ENCODE measurements at regions not wholly inside any gene's neighbourhood (a gene's known extent, or its start where the extent isn't known, plus 50 kb on each side); places are given as distances from the start of the nearest gene placed in this dataset.

GRCh38 chr4:58205446-58206235 lies 1095.5 kb upstream of the IGFBP7 start:
- DNase-seq (ENCODE audit: low spot score) = no peak

DNA sequence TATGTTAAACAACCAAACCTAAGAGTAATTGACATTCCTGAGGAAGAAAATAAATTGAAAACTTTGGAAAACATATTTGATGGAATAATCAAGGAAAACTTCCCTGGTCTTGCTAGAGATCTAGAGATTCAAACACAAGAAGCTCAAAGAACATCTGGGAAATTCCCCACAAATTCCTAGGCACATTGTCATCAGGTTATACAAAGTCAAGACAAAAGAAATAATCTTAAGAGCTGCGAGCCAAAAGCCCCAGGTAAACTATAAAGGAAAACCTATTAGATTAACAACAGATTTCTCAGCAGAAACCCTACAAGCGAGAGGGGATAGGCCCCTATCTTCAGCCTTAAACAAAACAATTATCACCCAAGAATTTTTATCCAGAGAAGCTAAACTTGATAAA lies 1082.0 kb upstream of the IGFBP7 start:
- DNase-seq (ENCODE audit: low spot score) = no peak

DNA sequence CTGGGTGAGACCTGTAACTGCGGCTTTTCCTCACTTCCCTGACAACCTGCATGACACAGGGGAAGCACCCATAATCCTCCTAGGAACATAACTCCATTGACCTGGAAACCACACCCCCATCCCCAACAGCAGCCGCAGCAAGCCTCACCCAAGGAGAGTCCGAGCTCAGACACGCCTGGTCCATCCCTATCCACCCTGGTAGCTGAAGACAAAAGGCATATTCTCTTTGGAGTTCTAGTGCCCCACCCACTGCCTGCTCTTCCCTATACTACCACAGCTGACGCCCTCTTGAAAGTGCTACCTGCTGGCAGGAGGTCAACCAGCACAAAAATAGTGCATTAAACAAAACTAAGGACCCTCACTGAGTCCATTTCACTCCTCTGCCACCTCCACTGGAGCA lies 1080.9 kb upstream of the IGFBP7 start:
- no peak for DNase-seq (ENCODE audit: low spot score)

DNA sequence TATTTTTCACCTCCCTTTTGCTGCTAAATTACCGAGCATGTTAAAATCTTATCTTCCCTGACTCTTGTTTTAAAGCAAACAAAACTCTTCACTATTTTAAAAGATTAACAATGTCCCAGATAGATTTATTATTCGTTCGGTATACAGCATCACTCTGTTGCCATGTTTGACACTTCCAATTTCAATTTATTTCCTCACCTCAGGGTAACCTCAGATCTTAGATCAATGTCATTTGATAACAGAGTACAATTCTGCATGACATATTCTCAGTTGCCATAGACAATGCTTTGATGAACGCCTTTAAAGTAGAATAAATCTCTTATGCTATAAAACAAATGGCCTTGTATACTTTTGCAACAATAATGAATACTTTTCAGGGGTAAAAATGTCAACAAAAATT lies 1078.1 kb upstream of the IGFBP7 start:
- DNase-seq (ENCODE audit: low spot score) = no peak

DNA sequence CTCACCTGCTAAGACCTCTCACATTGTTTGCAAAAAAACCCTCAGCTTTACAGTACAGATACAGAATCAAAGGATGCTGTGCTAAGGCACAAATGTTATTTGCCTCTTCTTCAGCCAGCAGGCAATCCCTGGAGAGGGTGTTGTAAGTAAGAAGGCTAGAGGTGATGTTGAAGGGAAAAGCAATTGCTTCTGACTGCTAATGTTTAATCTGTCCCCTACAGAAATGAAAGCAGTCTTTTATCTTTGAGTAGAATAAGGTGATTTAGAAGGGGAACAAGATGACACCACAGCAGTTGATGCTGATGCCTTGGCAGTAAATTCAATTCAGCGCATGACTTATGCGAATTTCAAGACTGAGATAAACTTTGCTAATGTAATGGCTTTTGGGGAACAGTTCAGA lies 1064.8 kb upstream of the IGFBP7 start:
- no peak for DNase-seq (ENCODE audit: low spot score)

DNA sequence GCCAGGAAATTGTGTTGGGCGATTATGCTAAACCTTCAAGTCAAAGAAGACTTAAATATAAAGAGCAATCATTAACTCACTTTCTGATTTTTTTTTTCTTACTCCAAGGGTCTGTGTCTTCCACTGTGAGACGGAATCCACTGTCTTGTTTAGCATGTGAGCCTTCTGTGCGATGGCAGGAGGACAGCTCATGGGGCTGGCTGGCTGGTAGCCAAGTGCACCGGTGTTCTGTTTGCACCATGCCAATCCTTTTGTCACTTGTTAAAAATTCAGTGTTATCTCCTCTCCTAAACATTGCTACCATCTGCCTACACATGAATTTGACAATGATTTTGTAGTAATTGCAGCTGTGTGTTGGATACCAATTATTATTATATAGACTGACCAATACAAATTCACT lies 1056.3 kb upstream of the IGFBP7 start:
- no peak for DNase-seq (ENCODE audit: low spot score)

DNA sequence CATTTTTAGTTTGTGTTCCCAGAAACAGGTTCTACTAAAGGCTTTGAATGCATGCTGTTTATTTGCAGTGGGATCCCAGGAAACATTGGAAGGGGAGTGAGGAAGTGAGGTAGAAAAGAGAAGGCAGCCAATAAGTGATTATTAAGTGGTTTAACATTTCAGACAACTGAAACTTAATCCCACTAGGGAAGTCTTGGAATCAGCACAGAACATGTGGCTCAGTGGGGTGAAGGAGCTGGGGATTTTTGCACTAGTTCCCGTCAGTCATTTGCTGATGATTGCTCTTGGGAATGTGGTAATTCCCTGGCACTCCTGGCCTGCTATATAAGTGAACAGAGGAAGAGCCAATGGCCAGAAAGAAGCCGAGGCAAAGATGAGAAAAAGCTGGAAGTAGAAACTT lies 1053.0 kb upstream of the IGFBP7 start:
- DNase-seq (ENCODE audit: low spot score) = no peak

DNA sequence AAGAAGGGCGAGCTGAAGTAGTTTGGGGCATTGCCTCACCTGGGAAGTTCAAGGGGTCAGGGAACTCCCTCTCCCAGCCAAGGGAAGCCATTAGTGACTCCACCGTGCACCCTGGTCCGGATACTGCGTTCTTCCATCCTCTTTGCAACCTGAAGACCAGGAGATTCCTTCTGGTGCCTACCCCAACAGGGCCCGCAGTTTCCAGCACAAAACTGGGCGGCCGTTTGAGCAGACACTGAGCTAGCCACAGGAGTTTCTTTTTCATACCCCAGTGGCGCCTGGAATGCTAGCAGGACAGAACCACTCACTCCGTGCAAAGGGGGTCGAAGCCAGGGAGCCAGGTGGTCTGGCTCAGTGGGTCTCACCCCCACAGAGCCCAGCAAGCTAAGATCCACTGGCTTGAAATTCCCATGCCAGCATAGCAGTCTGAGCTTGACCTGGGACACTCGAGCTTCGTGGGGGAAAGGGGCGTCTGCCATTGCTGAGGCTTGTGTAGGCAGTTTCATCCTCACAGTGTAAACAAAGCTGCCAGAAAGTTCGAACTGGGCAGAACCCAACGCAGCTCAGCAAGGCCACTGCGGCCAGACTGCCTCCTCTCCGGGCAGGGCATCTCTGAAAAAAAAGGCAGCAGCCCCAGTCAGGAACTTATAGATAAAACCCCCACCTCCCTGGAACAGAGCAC lies 1039.4 kb upstream of the IGFBP7 start:
- DNase-seq (ENCODE audit: low spot score) = no peak

- no peak for DNase-seq (ENCODE audit: low spot score)
Observed at GRCh38 chr4:58144721-58145120, 1034.5 kb upstream of the IGFBP7 start.

DNA sequence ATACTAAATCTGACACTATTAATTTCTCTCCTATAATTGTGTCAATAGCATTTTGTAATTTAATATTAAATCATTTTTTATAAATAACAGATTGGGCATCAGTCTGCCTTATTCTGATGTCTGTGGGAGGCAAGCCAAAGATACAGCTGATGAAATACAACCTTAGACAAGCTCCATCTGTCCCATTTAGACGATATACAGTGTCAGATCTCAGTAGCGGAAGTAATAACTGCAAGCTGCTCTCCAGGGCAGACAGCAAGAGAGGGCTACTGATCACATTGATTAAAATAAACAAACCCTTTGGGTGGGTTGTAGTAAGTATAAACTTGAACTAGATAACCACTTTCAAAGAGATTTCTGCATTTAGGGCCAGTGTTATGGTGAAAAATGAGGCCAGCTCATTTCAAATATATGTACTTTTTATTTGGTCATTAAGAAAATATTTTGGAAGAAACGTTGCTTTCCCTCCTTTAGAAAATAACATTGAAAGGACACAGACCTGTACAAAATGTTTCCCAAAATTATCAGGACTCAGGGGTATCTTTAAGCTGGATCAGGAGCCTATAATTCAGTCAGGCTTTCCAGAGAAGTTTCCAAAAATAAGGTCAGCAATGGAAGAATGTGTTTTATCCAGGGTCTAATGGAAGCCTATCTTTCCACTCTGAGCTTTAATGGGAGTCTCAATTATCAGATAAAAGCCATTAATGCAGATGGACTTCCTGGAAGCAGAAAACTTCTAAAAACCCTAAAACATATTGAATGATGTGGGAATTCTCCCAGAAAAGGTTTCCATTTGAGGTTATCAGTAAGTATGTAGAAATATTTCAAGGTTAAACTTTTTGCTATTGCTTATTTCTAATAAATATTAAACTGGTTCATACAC lies 1028.8 kb upstream of the IGFBP7 start:
- DNase-seq (ENCODE audit: low spot score) = no peak

DNA sequence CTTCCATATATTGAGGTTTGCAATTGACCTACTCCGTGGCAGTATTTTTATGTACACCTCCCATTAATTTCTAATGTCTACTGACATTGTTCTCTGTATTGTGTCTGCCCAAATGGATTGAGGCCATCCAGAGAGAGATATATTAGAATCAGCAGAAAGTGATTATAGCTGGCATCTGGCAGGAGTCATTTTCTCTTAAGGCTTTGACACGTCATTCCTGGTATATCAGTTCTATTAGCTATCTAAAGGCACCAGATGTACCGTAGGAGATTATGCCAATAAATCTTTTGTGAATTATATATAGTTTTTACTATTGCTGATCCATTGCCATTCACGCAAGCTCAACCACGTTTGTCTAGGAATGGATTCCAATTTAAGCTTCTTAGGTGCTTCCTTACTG lies 1026.4 kb upstream of the IGFBP7 start:
- no peak for DNase-seq (ENCODE audit: low spot score)

- DNase-seq (ENCODE audit: low spot score) = no peak
Observed at GRCh38 chr4:58127680-58128079, 1017.5 kb upstream of the IGFBP7 start.

GRCh38 chr4:58119298-58119697 lies 1009.1 kb upstream of the IGFBP7 start:
- no peak for DNase-seq (ENCODE audit: low spot score)

DNA sequence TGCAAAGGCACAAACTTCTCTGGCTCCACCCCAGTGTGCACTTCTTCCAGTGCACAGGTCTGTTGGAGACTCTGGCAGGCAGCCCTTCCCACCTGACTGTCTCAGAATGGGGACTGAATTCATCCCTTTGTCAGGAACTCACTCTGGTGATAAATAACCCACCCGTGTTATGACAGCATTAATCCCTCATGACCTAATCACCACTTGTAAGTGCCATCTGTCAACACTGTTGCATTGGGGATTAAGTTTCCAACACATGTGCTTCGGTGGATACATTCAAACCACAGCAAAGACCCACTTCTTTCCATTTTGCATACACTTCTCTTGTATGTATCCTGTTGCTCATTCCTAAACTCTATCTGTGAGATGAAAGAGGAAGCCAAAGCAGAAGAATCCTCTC lies 1002.9 kb upstream of the IGFBP7 start:
- no peak for DNase-seq (ENCODE audit: low spot score)

- DNase-seq (ENCODE audit: low spot score) = no peak
Observed at GRCh38 chr4:58111818-58112217, 1001.6 kb upstream of the IGFBP7 start.

DNA sequence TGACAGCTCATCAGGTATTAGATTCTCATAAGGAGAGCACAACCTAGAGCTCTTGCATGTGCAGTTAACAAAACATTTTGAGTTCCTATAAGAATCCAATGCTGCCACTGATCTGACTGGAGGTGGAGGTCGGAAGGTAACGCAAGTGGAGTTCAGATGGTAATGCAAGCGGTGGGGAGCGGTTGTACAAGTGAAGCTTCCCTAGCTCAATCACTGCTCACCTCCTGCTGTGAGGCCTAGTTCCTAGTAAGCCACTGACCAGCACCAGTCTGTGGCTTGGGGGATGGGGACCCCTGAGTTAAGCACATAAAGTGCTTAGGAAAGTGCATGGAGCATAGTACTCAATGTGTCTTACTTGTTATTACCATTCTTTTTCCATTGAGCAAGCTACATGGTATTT lies 983.2 kb upstream of the IGFBP7 start:
- no peak for DNase-seq (ENCODE audit: low spot score)

DNA sequence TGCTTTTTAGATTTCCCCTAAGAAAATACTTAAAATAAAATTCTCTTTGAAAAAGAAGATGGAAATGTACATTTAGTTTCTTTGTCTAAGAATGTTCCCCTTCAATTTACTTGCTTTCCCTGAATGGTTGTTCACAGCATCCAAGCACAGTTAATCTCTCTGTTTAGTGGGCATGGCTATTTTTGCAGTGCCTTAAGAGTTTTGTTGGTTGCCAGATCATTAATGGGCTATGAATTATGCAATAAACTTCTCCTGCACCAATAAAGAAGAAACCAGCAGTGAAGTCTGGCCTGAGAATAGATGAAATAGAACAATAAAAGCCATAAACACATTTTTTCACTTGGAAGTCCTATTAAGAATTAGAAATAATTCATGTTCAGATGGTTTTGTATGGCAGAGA lies 980.4 kb upstream of the IGFBP7 start:
- DNase-seq (ENCODE audit: low spot score) = no peak

- no peak for DNase-seq (ENCODE audit: low spot score)
Observed at GRCh38 chr4:58081356-58081755, 971.2 kb upstream of the IGFBP7 start.

DNA sequence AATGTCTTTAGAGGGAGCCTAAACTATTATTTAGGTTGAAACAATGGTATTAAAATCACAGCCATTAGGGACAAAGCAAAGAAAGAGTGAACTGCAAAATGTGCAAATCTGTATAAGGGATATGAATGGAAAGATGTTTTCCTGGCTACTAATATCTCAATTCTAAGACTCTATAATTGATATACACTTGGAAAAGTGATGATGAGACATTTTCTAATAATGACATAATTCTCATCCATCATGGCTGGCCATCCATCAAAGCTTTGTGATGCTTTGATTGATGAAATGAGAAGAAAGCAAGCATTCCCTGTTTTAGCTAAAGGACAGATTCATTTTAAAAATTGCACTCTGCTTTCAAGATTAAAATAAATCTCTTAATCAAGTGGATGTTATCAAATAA lies 965.5 kb upstream of the IGFBP7 start:
- DNase-seq (ENCODE audit: low spot score) = no peak

DNA sequence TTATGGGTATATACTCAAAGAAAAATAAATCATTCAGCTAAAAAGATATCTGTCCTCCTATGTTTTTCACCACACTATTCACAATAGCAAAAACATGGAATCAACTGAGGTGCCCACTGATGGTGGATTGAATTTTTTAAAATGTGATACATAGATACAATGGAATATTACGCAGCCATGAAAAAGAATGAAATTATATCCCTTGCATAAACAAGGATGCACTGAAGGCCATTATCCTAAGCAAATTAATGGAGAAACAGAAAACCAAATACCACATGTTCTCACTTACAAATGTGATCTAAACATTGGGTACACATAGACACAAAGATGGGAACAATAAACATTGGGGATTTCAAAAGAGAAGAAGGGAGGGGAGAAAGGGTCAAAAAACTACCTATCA lies 964.2 kb upstream of the IGFBP7 start:
- no peak for DNase-seq (ENCODE audit: low spot score)

- no peak for DNase-seq (ENCODE audit: low spot score)
Observed at GRCh38 chr4:58070726-58071125, 960.5 kb upstream of the IGFBP7 start.

DNA sequence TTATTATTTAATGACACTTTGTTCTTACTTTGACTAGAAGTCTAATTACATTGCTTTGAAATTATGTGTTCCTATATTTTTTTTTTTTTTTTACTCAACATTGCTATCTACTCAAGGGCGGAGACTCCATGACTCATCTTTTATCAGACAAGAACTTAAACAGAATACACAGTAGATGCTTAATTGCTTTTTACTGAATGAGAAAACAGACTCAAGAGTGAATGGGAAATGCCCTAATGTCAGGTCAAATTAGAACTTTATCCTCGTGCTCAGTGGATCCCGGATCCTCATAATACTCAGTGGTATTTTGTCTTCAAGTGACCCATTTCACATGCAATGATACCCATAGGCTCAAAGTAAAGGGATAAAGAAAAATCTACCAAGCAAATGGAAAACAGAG lies 954.5 kb upstream of the IGFBP7 start:
- DNase-seq (ENCODE audit: low spot score) = no peak

All from NAMALWA (cell line).